T-helper 2 cell treated with Interferon-gamma antibody and Interleukin-4, amounts not matched to agents 5 μg/mL and 100 μg/mL, for 36 hours (primary cell): ENCODE measurements at regions not wholly inside any gene's neighbourhood (a gene's known extent, or its start where the extent isn't known, plus 50 kb on each side); places are given as distances from the start of the nearest gene placed in this dataset.

Experiments used
- DNase-seq: peaks from one replicate; pipeline ENCODE4 v3.0.0; 2021; ENCODE audit warnings: low spot score
- H3K27ac Mint-ChIP-seq: one replicate; pipeline ENCODE4 v1.8.0; 2021; ENCODE audit warnings: mild to moderate bottlenecking, mixed read lengths
- H3K27me3 Mint-ChIP-seq: one replicate; pipeline ENCODE4 v1.8.0; 2021; ENCODE audit warnings: low read depth, mixed read lengths
- H3K36me3 Mint-ChIP-seq: one replicate; pipeline ENCODE4 v1.8.0; 2021; ENCODE audit warnings: low read depth, mixed read lengths
- H3K4me1 Mint-ChIP-seq: one replicate; pipeline ENCODE4 v1.8.0; 2021; ENCODE audit warnings: low read depth, mixed read lengths
- H3K4me3 Mint-ChIP-seq: one replicate; pipeline ENCODE4 v1.8.0; 2022; ENCODE audit warnings: mild to moderate bottlenecking, moderate library complexity, mixed read lengths
- H3K9me3 Mint-ChIP-seq: one replicate; pipeline ENCODE4 v1.8.0; 2021; ENCODE audit warnings: mixed read lengths

GRCh38 chr17:79154951-79155585, 80.4 kb downstream of the ENGASE start:
- Mint-ChIP-seq H3K36me3 (no peaks in the 10 kb centered on the region), H3K4me3 (no peak overlapping the region), H3K9me3 (no peaks in the 10 kb centered on the region), H3K4me1 (no peaks in the 10 kb centered on the region), H3K27ac (no peak overlapping the region), H3K27me3 (no peaks in the 10 kb centered on the region)
- DNase-seq = no peak

- H3K9me3 Mint-ChIP-seq = no peaks in the 10 kb centered on the region
- DNase-seq = no peak
- no peaks in the 10 kb centered on the region for H3K27me3 Mint-ChIP-seq
- H3K4me3 Mint-ChIP-seq = no peak overlapping the region
- no peaks in the 10 kb centered on the region for H3K4me1 Mint-ChIP-seq
- no peaks in the 10 kb centered on the region for H3K36me3 Mint-ChIP-seq
- no peak overlapping the region for H3K27ac Mint-ChIP-seq
Observed at GRCh38 chr17:79154446-79154845, 79.8 kb downstream of the ENGASE start.

GRCh38 chr17:79153367-79154130, 78.9 kb downstream of the ENGASE start:
- no peaks in the 10 kb centered on the region for H3K27me3 Mint-ChIP-seq
- H3K36me3 Mint-ChIP-seq = no peaks in the 10 kb centered on the region
- no peak overlapping the region for H3K4me3 Mint-ChIP-seq
- H3K9me3 Mint-ChIP-seq = no peaks in the 10 kb centered on the region
- no peak overlapping the region for H3K27ac Mint-ChIP-seq
- H3K4me1 Mint-ChIP-seq = no peaks in the 10 kb centered on the region
- DNase-seq = no peak

- no peak overlapping the region for H3K4me3 Mint-ChIP-seq
- no peaks in the 10 kb centered on the region for H3K9me3 Mint-ChIP-seq
- H3K36me3 Mint-ChIP-seq = no peaks in the 10 kb centered on the region
- no peak for DNase-seq
- H3K4me1 Mint-ChIP-seq = no peaks in the 10 kb centered on the region
- H3K27ac Mint-ChIP-seq = no peak overlapping the region
- no peaks in the 10 kb centered on the region for H3K27me3 Mint-ChIP-seq
Observed at GRCh38 chr17:79152636-79153035, 78.0 kb downstream of the ENGASE start.

GRCh38 chr17:79152110-79152509, 77.5 kb downstream of the ENGASE start:
- Mint-ChIP-seq H3K36me3 (no peaks in the 10 kb centered on the region), H3K4me3 (no peak overlapping the region), H3K27ac (no peak overlapping the region), H3K27me3 (no peaks in the 10 kb centered on the region), H3K4me1 (no peaks in the 10 kb centered on the region), H3K9me3 (no peaks in the 10 kb centered on the region)
- no peak for DNase-seq

GRCh38 chr17:79150799-79151198, 76.2 kb downstream of the ENGASE start:
- Mint-ChIP-seq H3K27ac (no peak overlapping the region), H3K36me3 (no peaks in the 10 kb centered on the region), H3K4me3 (no peak overlapping the region), H3K4me1 (no peaks in the 10 kb centered on the region), H3K9me3 (no peaks in the 10 kb centered on the region), H3K27me3 (no peaks in the 10 kb centered on the region)
- no peak for DNase-seq

- no peaks in the 10 kb centered on the region for H3K9me3 Mint-ChIP-seq
Observed at GRCh38 chr17:79150035-79150733, 75.6 kb downstream of the ENGASE start.

GRCh38 chr17:79148584-79148983, 74.0 kb downstream of the ENGASE start:
- no peak for DNase-seq
- no peak overlapping the region for H3K4me3 Mint-ChIP-seq
- H3K27ac Mint-ChIP-seq = no peak overlapping the region
- no peaks in the 10 kb centered on the region for H3K9me3 Mint-ChIP-seq
- no peaks in the 10 kb centered on the region for H3K4me1 Mint-ChIP-seq
- no peaks in the 10 kb centered on the region for H3K27me3 Mint-ChIP-seq
- no peaks in the 10 kb centered on the region for H3K36me3 Mint-ChIP-seq

More at GRCh38 chr17:79150035-79150733, 75.6 kb downstream of the ENGASE start:
- Mint-ChIP-seq H3K27me3 (no peaks in the 10 kb centered on the region), H3K27ac (no peak overlapping the region), H3K36me3 (no peaks in the 10 kb centered on the region), H3K4me3 (no peak overlapping the region), H3K4me1 (no peaks in the 10 kb centered on the region)
- no peak for DNase-seq

GRCh38 chr17:79147746-79148506, 73.3 kb downstream of the ENGASE start:
- DNase-seq = no peak
- Mint-ChIP-seq H3K4me3 (no peak overlapping the region), H3K27ac (no peak overlapping the region), H3K4me1 (no peaks in the 10 kb centered on the region), H3K36me3 (no peaks in the 10 kb centered on the region), H3K27me3 (no peaks in the 10 kb centered on the region), H3K9me3 (no peaks in the 10 kb centered on the region)

GRCh38 chr17:79146562-79146961, 71.9 kb downstream of the ENGASE start:
- Mint-ChIP-seq H3K27me3 (no peaks in the 10 kb centered on the region), H3K9me3 (no peaks in the 10 kb centered on the region), H3K4me3 (no peak overlapping the region), H3K4me1 (no peaks in the 10 kb centered on the region), H3K27ac (no peak overlapping the region), H3K36me3 (no peaks in the 10 kb centered on the region)
- DNase-seq = no peak

GRCh38 chr17:79145548-79145947, 70.9 kb downstream of the ENGASE start:
- no peaks in the 10 kb centered on the region for H3K9me3 Mint-ChIP-seq
- no peaks in the 10 kb centered on the region for H3K36me3 Mint-ChIP-seq
- H3K27ac Mint-ChIP-seq = no peak overlapping the region
- H3K27me3 Mint-ChIP-seq = no peaks in the 10 kb centered on the region
- H3K4me3 Mint-ChIP-seq = no peak overlapping the region
- DNase-seq = no peak
- no peaks in the 10 kb centered on the region for H3K4me1 Mint-ChIP-seq

- Mint-ChIP-seq H3K27me3 (no peaks in the 10 kb centered on the region), H3K4me1 (no peaks in the 10 kb centered on the region), H3K36me3 (no peaks in the 10 kb centered on the region), H3K4me3 (no peak overlapping the region), H3K27ac (no peak overlapping the region), H3K9me3 (no peaks in the 10 kb centered on the region)
- DNase-seq = no peak
Observed at GRCh38 chr17:79144133-79144532, 69.5 kb downstream of the ENGASE start.

GRCh38 chr17:79142375-79142774, 67.8 kb downstream of the ENGASE start:
- DNase-seq = no peak
- no peaks in the 10 kb centered on the region for H3K36me3 Mint-ChIP-seq
- H3K4me1 Mint-ChIP-seq = no peaks in the 10 kb centered on the region
- no peaks in the 10 kb centered on the region for H3K9me3 Mint-ChIP-seq
- no peaks in the 10 kb centered on the region for H3K27me3 Mint-ChIP-seq
- no peak overlapping the region for H3K27ac Mint-ChIP-seq
- H3K4me3 Mint-ChIP-seq = no peak overlapping the region
